Nephron (organoid): ENCODE measurements at regions not wholly inside any gene's neighbourhood (a gene's known extent, or its start where the extent isn't known, plus 50 kb on each side); places are given as distances from the start of the nearest gene placed in this dataset.
"Not testable (repeated sequence)": the region's sequence is repeated elsewhere in the genome, so short reads cannot be mapped to it uniquely, and the experiment has no call there.

Experiments
- H3K27ac Mint-ChIP-seq, 3 experiments: 2 replicates each; pipeline ENCODE4 v1.8.0; 2020; ENCODE audit warnings: mixed read lengths in 3 of 3, mild to moderate bottlenecking in 2 of 3, moderate library complexity in 1 of 3
- H3K27me3 Mint-ChIP-seq: 2 replicates; pipeline ENCODE4 v1.8.0; 2021; ENCODE audit warnings: low read depth, mild to moderate bottlenecking, moderate library complexity, mixed read lengths
- H3K36me3 Mint-ChIP-seq: 2 replicates; pipeline ENCODE4 v1.8.0; 2020; ENCODE audit warnings: low read depth, mixed read lengths
- H3K4me1 Mint-ChIP-seq: 2 replicates; pipeline ENCODE4 v1.8.0; 2020; ENCODE audit warnings: mixed read lengths
- H3K4me3 Mint-ChIP-seq, 3 experiments: 2 replicates each; pipeline ENCODE4 v1.8.0; 2020; ENCODE audit warnings: mild to moderate bottlenecking in 3 of 3, mixed read lengths in 3 of 3, moderate library complexity in 2 of 3
- H3K9me3 Mint-ChIP-seq: 2 replicates; pipeline ENCODE4 v1.8.0; 2020; ENCODE audit warnings: mixed read lengths
- CTCF ChIP-seq, 3 experiments: fragments of 200-600 bp; sonication (generic); IDR thresholded peaks; one replicate each; pipeline ENCODE4 v1.5.0; 2021; ENCODE audit warnings: antibody characterized with exemption in 3 of 3; ENCODE audit not compliant: unreplicated experiment in 3 of 3

GRCh38 chr2:153532140-153532539 lies 53.6 kb upstream of the RPRM start:
- no peak for TF ChIP-seq CTCF (IDR thresholded peaks at IDR 0.05; ENCODE audit: unreplicated experiment in 3 of 3)
- Mint-ChIP-seq H3K9me3 (peaks cover 13% of the 10 kb centered on the region), H3K27me3 (no peaks in the 10 kb centered on the region)

GRCh38 chr2:153533803-153534202 lies 55.2 kb upstream of the RPRM start:
- not testable (repeated sequence) for H3K27ac Mint-ChIP-seq, H3K4me3 Mint-ChIP-seq, H3K4me1 Mint-ChIP-seq, H3K27me3 Mint-ChIP-seq, H3K36me3 Mint-ChIP-seq
- peaks cover 17% of the 10 kb centered on the region for H3K9me3 Mint-ChIP-seq

More at GRCh38 chr2:153532140-153532539, 53.6 kb upstream of the RPRM start:
- Mint-ChIP-seq H3K27ac (no peak overlapping the region), H3K4me1 (no peaks in the 10 kb centered on the region), H3K4me3 (no peak overlapping the region), H3K36me3 (no peaks in the 10 kb centered on the region)

- H3K9me3 Mint-ChIP-seq = peaks cover 13% of the 10 kb centered on the region
- not testable (repeated sequence) for H3K36me3 Mint-ChIP-seq, H3K4me3 Mint-ChIP-seq, H3K27me3 Mint-ChIP-seq, H3K4me1 Mint-ChIP-seq, H3K27ac Mint-ChIP-seq
Observed at GRCh38 chr2:153534590-153534989, 56.0 kb upstream of the RPRM start.

GRCh38 chr2:153536115-153536514 lies 57.6 kb upstream of the RPRM start:
- no peak overlapping the region for H3K27ac Mint-ChIP-seq

GRCh38 chr2:153538102-153538501 lies 59.5 kb upstream of the RPRM start:
- H3K27ac Mint-ChIP-seq, H3K4me3 Mint-ChIP-seq, H3K27me3 Mint-ChIP-seq, H3K4me1 Mint-ChIP-seq, H3K36me3 Mint-ChIP-seq: not testable (repeated sequence)
- H3K9me3 Mint-ChIP-seq = peaks cover 23% of the 10 kb centered on the region

More at GRCh38 chr2:153536115-153536514, 57.6 kb upstream of the RPRM start:
- Mint-ChIP-seq H3K36me3 (peaks cover 5% of the 10 kb centered on the region), H3K27me3 (no peaks in the 10 kb centered on the region), H3K4me3 (no peak overlapping the region), H3K4me1 (no peaks in the 10 kb centered on the region), H3K9me3 (peaks cover 17% of the 10 kb centered on the region)
- TF ChIP-seq CTCF (IDR thresholded peaks at IDR 0.05; ENCODE audit: unreplicated experiment in 3 of 3) = no peak

- H3K4me1 Mint-ChIP-seq = no peaks in the 10 kb centered on the region
- H3K27ac Mint-ChIP-seq = no peak overlapping the region
- peaks cover 3% of the 10 kb centered on the region for H3K36me3 Mint-ChIP-seq
- no peaks in the 10 kb centered on the region for H3K27me3 Mint-ChIP-seq
- no peak overlapping the region for H3K4me3 Mint-ChIP-seq
- peaks cover 12% of the 10 kb centered on the region for H3K9me3 Mint-ChIP-seq
- TF ChIP-seq CTCF (IDR thresholded peaks at IDR 0.05; ENCODE audit: unreplicated experiment in 3 of 3) = no peak
Observed at GRCh38 chr2:153543635-153544071, 65.1 kb upstream of the RPRM start.

- TF ChIP-seq CTCF (IDR thresholded peaks at IDR 0.05; ENCODE audit: unreplicated experiment in 3 of 3) = no peak
- H3K4me1 Mint-ChIP-seq = no peaks in the 10 kb centered on the region
- H3K27me3 Mint-ChIP-seq = no peaks in the 10 kb centered on the region
- H3K4me3 Mint-ChIP-seq = no peak overlapping the region
- H3K9me3 Mint-ChIP-seq = peaks cover 4% of the 10 kb centered on the region
- no peak overlapping the region for H3K27ac Mint-ChIP-seq
- H3K36me3 Mint-ChIP-seq = no peaks in the 10 kb centered on the region
Observed at GRCh38 chr2:153546358-153546757, 67.8 kb upstream of the RPRM start.

- Mint-ChIP-seq H3K4me1 (no peaks in the 10 kb centered on the region), H3K4me3 (no peak overlapping the region), H3K27me3 (no peaks in the 10 kb centered on the region), H3K9me3 (no peaks in the 10 kb centered on the region), H3K36me3 (no peaks in the 10 kb centered on the region), H3K27ac (no peak overlapping the region)
- TF ChIP-seq CTCF (IDR thresholded peaks at IDR 0.05; ENCODE audit: unreplicated experiment in 3 of 3) = no peak
Observed at GRCh38 chr2:153548536-153548935, 70.0 kb upstream of the RPRM start.
